ENCODE measurements at regions not wholly inside any gene's neighbourhood (a gene's known extent, or its start where the extent isn't known, plus 50 kb on each side); places are given as distances from the start of the nearest gene placed in this dataset.

DNA sequence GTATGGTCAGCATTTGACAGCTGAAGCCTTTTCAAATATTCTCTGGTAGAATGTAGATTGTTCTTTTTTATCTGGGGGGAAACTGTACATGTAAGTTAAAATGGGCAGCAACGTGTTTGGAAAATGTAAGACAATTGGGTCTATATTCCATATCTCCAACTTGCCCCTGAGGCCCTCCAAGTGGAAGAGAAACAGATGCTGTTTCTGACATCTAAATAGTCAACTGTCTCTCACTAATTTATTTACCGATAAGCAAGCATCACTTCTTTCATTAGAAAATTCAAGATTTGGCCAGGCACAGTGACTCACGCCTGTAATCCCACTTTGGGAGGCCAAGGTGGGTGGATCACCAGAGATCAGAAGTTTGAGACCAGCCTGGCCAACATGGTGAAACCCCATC, 120.2 kb upstream of the TBCA start:
- TF ChIP-seq POLR2A (IDR thresholded peaks at IDR 0.05) (no peak), POLR2AphosphoS5 (IDR thresholded peaks at IDR 0.05) (no peak)
- TF ChIP-seq, protein P1, sequence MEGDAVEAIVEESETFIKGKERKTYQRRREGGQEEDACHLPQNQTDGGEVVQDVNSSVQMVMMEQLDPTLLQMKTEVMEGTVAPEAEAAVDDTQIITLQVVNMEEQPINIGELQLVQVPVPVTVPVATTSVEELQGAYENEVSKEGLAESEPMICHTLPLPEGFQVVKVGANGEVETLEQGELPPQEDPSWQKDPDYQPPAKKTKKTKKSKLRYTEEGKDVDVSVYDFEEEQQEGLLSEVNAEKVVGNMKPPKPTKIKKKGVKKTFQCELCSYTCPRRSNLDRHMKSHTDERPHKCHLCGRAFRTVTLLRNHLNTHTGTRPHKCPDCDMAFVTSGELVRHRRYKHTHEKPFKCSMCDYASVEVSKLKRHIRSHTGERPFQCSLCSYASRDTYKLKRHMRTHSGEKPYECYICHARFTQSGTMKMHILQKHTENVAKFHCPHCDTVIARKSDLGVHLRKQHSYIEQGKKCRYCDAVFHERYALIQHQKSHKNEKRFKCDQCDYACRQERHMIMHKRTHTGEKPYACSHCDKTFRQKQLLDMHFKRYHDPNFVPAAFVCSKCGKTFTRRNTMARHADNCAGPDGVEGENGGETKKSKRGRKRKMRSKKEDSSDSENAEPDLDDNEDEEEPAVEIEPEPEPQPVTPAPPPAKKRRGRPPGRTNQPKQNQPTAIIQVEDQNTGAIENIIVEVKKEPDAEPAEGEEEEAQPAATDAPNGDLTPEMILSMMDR (IDR thresholded peaks at IDR 0.05 in 8 of 11, conservative IDR thresholded peaks at IDR 0.05 in 3 of 11): no peak

Data from spleen (tissue), 7 donors.